ENCODE measurements at regions not wholly inside any gene's neighbourhood (a gene's known extent, or its start where the extent isn't known, plus 50 kb on each side); places are given as distances from the start of the nearest gene placed in this dataset.
"Not testable (repeated sequence)": the region's sequence is repeated elsewhere in the genome, so short reads cannot be mapped to it uniquely, and the experiment has no call there.

DNA sequence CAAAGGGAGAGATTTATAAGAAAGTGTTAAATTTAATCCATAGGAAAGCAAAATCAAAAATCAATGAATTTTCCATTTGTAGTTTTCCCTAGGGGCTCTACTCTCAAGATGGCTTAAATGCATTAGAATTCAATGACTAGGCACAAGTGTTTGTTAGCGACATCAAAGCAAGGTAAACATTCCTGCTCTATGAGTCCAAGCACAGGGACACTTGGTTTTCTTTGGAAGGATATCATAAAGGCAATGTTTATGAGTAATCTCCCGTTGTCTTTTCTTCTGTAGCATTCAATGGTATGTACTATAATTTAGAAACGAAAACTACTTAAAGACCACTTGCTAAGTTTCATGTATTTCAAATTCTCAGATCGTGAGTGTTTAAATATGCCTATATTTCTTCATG, 54.8 kb upstream of the ZNF717 start:
- H3K9me3 ChIP-seq (replicated peaks; ENCODE audit: control insufficient read depth, insufficient read depth, low read depth, low read length); CTCF ChIA-PET (ENCODE audit: low intra/inter-chr PET ratio); DNase-seq (ENCODE audit: extremely low read depth in 1 of 4, low spot score in 3 of 4): not testable (repeated sequence)

DNA sequence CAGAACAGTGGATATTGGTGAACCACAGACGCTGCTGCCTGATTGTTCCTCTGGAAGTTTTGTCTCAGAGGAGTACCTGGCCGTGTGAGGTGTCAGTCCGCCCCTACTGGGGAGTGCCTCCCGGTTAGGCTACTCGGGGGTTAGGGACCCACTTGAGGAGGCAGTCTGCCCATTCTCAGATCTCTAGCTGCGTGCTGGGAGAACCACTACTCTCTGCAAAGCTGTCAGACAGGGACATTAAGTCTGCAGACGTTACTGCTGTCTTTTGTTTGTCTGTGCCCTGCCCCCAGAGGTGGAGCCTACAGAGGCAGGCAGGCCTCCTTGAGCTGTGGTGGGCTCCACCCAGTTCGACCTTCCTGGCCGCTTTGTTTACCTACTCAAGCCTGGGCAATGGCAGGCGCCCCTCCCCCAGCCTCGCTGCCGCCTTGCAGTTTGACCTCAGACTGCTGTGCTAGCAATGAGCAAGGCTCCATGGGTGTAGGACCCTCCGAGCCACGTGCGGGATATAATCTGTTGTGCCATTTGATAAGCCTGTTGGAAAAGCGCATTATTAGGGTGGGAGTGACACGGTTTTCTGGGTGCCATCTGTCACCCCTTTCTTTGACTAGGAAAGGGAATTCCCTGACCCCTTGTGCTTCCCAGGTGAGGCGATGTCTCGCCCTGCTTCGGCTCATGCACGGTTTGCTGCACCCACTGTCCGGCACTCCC, 65.1 kb upstream of the ZNF717 start:
- POLR2A ChIA-PET; FAIRE-seq; intact Hi-C loops (cut with micrococcal nuclease): not testable (repeated sequence)

More for the DNA sequence above, 54.8 kb upstream of the ZNF717 start:
- H2AFZ ChIP-seq (ENCODE audit: low read depth, low read length); H3K4me3 ChIP-seq; H4K20me1 ChIP-seq (replicated peaks; ENCODE audit: control insufficient read depth, insufficient read depth, low read length); FAIRE-seq; in situ Hi-C loops (cut with MboI); POLR2A ChIA-PET; H3K9ac ChIP-seq (ENCODE audit: insufficient read depth in 1 of 2, low read depth in 2 of 2, low read length in 2 of 2); ATAC-seq; H3K27me3 ChIP-seq (ENCODE audit: control insufficient read depth in 2 of 2, insufficient read depth in 2 of 2, low read length in 2 of 2); H3K9me1 ChIP-seq (ENCODE audit: control insufficient read depth, insufficient read depth, low read length); H3K79me2 ChIP-seq (ENCODE audit: control insufficient read depth, insufficient read depth, low read length); H3K4me2 ChIP-seq (ENCODE audit: insufficient read depth, low read length); H3K27ac ChIP-seq (ENCODE audit: extremely low read depth, low read depth, low read length); BruUV-seq (replicated peaks); H3K36me3 ChIP-seq (ENCODE audit: control insufficient read depth, insufficient read depth, low read length); H3K4me1 ChIP-seq (replicated peaks in 1 of 2; ENCODE audit: control insufficient read depth in 2 of 2, insufficient read depth in 2 of 2, low read length in 2 of 2); intact Hi-C loops (cut with micrococcal nuclease): not testable (repeated sequence)
- 0% methylated on average over 4 of the region's 4 CpGs for WGBS (ENCODE audit: insufficient coverage, low coverage, missing lambda C conversion rate)

More for the DNA sequence above, 65.1 kb upstream of the ZNF717 start:
- ATAC-seq; DNase-seq (ENCODE audit: extremely low read depth in 1 of 4, low spot score in 3 of 4); in situ Hi-C loops (cut with MboI); H3K27me3 ChIP-seq (ENCODE audit: control insufficient read depth in 2 of 2, insufficient read depth in 2 of 2, low read length in 2 of 2); H3K9ac ChIP-seq (ENCODE audit: insufficient read depth in 1 of 2, low read depth in 2 of 2, low read length in 2 of 2); H3K27ac ChIP-seq (ENCODE audit: extremely low read depth, low read depth, low read length); H3K4me1 ChIP-seq (replicated peaks in 1 of 2; ENCODE audit: control insufficient read depth in 2 of 2, insufficient read depth in 2 of 2, low read length in 2 of 2); H3K79me2 ChIP-seq (ENCODE audit: control insufficient read depth, insufficient read depth, low read length); H3K9me1 ChIP-seq (ENCODE audit: control insufficient read depth, insufficient read depth, low read length); H3K9me3 ChIP-seq (replicated peaks; ENCODE audit: control insufficient read depth, insufficient read depth, low read depth, low read length); H2AFZ ChIP-seq (ENCODE audit: low read depth, low read length); H4K20me1 ChIP-seq (replicated peaks; ENCODE audit: control insufficient read depth, insufficient read depth, low read length); H3K4me2 ChIP-seq (ENCODE audit: insufficient read depth, low read length); BruUV-seq (replicated peaks); H3K36me3 ChIP-seq (ENCODE audit: control insufficient read depth, insufficient read depth, low read length); CTCF ChIA-PET (ENCODE audit: low intra/inter-chr PET ratio); H3K4me3 ChIP-seq: not testable (repeated sequence)
- WGBS (ENCODE audit: insufficient coverage, low coverage, missing lambda C conversion rate), result 0% methylated on average over 6 of the region's 22 CpGs

Measured in K562 (cell line).